ENCODE measurements at regions not wholly inside any gene's neighbourhood (a gene's known extent, or its start where the extent isn't known, plus 50 kb on each side); places are given as distances from the start of the nearest gene placed in this dataset.

GRCh38 chr2:24439971-24440340, 51.1 kb upstream of the NCOA1 start:
- DNase-seq = no peak

GRCh38 chr2:24439280-24439970, 51.6 kb upstream of the NCOA1 start:
- DNase-seq = no peak

- no peak for DNase-seq
These were observed 52.9 kb upstream of the NCOA1 start for GRCh38 chr2:24438106-24438505.

GRCh38 chr2:24435391-24436316, 55.4 kb upstream of the NCOA1 start:
- no peak for DNase-seq

GRCh38 chr2:24434541-24434940, 56.5 kb upstream of the NCOA1 start:
- no peak for DNase-seq

- DNase-seq = no peak
These were observed 58.3 kb upstream of the NCOA1 start for GRCh38 chr2:24432735-24433134.

GRCh38 chr2:24432121-24432520, 58.9 kb upstream of the NCOA1 start:
- no peak for DNase-seq

GRCh38 chr2:24429197-24430074, 61.6 kb upstream of the NCOA1 start:
- no peak for DNase-seq

- DNase-seq = no peak
These were observed 64.1 kb upstream of the ITSN2 start for GRCh38 chr2:24424387-24424786.

- no peak for DNase-seq
These were observed 62.8 kb upstream of the ITSN2 start for GRCh38 chr2:24423095-24423494.

- DNase-seq = peak; percentile 13 to 55
These were observed 61.3 kb upstream of the ITSN2 start for GRCh38 chr2:24421668-24422067.

GRCh38 chr2:24420373-24420772, 60.0 kb upstream of the ITSN2 start:
- DNase-seq = no peak

GRCh38 chr2:24418166-24418841, 58.0 kb upstream of the ITSN2 start:
- no peak for DNase-seq

- DNase-seq = no peak
These were observed 52.5 kb upstream of the ITSN2 start for GRCh38 chr2:24412812-24413211.

GRCh38 chr2:24411488-24412151, 51.3 kb upstream of the ITSN2 start:
- no peak for DNase-seq

GRCh38 chr2:24410976-24411375, 50.6 kb upstream of the ITSN2 start:
- DNase-seq = no peak

GRCh38 chr2:24409700-24410556, 49.6 kb upstream of the ITSN2 start:
- peak in 1 of 2 donors; percentile 65 for DNase-seq

Data from bone marrow (tissue), 2 donors.